GM21423 (cell line): ENCODE measurements at regions not wholly inside any gene's neighbourhood (a gene's known extent, or its start where the extent isn't known, plus 50 kb on each side); places are given as distances from the start of the nearest gene placed in this dataset.
"Not testable (repeated sequence)": the region's sequence is repeated elsewhere in the genome, so short reads cannot be mapped to it uniquely, and the experiment has no call there.

ENCODE experiments used
- ATAC-seq: cut with Tn5 transposase; IDR thresholded peaks from one replicate; pipeline ENCODE4 v1.9.1; 2021; ENCODE audit warnings: mild to moderate bottlenecking, moderate library complexity; ENCODE audit not compliant: unreplicated experiment

DNA sequence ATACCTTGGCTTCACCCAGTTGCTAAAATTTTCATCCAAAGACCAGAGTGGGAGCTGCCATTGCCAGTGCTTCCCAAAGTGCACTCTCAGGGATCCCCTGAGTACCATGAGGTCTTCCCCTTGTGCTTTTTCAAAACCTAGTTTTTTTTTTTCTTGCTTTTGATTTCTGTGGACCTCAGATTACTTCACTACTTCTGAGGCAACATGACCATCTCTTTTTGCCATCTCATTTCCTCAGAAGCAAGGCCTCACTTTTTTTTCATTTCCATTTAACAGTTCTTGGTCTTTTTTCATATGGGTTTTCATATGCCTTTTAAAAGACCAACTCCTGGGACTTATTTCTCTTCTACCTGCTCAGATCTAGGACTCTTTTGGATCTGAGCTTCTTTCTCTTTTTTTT lies 64.1 kb upstream of the MMS22L start:
- no peak for ATAC-seq

DNA sequence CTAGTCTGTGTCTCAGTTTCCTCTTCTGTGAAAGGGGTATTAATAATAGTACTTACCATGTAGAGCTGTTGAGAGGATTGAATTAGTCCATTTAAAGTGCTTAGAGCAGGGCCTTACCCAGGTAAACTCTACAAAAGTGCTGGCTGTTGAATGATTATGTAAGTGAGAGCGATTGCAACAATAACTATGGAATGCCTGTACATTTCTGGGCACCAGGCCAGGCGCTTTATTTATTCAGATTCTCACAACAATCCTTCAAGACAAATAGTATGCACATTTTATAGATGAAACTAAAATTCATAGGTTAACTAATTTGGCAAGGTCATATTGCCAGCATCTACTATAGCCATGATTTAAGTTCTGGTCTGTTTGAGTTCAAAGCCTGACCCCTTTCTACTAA lies 78.3 kb upstream of the MMS22L start:
- ATAC-seq = no peak

- no peak for ATAC-seq
Measured at GRCh38 chr6:97364327-97364726, 81.3 kb upstream of the MMS22L start.

DNA sequence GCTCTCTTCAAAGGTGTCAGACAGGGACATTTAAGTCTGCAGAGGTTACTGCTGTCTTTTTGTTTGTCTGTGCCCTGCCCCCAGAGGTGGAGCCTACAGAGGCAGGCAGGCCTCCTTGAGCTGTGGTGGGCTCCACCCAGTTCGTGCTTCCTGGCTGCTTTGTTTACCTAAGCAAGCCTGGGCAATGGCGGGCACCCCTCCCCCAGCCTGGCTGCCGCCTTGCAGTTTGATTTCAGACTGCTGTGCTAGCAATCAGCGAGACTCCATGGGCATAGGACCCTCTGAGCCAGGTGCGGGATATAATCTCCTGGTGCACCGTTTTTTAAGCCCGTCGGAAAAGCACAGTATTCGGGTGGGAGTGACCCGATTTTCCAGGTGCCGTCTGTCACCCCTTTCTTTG lies 99.1 kb upstream of the MMS22L start:
- not testable (repeated sequence) for ATAC-seq

DNA sequence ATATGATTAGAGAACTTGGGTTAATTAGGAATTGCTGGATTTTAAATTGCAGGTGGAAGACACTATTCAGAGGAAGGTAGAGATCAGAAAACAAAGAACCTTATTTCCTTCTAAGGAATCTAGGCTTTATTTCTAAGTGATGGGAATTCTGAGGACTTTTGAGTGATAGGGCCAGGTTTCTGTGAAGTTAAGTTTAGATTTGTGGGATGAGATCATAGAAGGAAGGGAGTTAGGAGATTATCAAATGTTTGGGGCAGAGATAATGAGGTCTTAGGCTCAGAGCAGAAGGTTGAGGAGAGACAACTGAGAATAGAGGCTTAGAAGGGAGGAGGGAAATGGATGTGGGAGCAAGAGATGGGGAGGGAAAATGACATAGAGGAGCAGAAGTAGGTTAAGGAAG lies 109.7 kb upstream of the MMS22L start:
- ATAC-seq = no peak

- peak; percentile 96 for ATAC-seq
Measured at GRCh38 chr6:97394160-97394748, 111.2 kb upstream of the MMS22L start.

DNA sequence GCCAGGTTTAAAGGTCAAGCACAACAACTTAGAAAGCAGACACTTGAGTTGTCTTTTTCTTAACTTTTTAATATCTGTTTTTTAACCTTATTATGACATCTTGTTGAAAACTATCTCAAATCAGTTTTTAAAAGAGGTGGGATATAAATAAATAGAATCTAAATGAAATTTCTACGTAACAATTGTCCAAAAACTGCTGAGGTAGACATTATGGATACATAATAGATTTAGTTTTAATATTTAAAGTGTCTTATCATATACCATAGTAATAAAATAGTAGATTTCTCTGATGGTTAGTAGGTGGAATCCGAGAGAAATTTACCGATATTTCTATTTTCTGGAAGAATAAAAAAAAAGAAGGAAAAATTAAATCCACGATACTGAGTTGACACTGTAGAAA lies 113.9 kb upstream of the MMS22L start:
- no peak for ATAC-seq

GRCh38 chr6:97399208-97399607 lies 116.2 kb upstream of the MMS22L start:
- ATAC-seq = no peak

- no peak for ATAC-seq
Measured at GRCh38 chr6:97401533-97401932, 118.5 kb upstream of the MMS22L start.

- ATAC-seq = no peak
Measured at GRCh38 chr6:97405818-97406409, 122.9 kb upstream of the MMS22L start.

DNA sequence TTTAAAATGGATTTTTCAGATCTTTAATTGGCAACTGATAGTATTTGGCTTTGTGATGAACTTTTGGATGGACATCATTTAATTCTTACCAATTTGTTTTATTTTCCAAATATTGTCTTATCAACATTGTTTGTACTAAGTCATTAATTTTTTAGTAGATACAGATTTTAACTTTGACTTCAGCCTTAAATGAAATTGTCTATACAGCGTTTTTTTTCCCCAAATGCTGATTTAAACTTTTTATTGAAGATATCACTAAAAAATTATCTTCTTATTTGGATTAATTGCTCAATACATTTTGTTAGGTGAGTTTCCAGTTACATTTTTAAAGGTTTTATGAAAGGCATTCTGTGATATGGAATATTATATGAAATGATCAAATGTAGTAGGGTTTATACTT lies 123.6 kb upstream of the MMS22L start:
- no peak for ATAC-seq

GRCh38 chr6:97411610-97412009 lies 128.6 kb upstream of the MMS22L start:
- no peak for ATAC-seq

DNA sequence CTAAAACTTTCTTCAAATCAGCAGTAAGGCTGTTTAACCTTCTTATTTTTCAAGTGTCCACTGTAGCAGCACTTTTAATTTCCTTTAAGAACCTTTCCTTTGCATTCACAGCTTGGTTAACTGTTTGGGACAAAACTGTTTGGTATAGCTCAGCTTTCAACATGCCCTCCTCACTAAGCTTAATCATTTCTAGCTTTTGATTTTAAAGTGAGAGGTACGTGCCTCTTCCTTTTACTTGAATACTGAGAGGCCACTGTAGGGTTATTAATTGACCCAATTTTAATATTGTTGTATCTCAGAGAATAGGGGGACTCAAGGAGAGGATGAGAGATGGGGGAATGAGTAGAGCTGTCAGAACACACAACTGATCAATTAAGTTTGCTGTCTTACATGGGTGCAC lies 129.5 kb upstream of the MMS22L start:
- no peak for ATAC-seq

- no peak for ATAC-seq
Measured at GRCh38 chr6:97422171-97422570, 139.2 kb upstream of the MMS22L start.

DNA sequence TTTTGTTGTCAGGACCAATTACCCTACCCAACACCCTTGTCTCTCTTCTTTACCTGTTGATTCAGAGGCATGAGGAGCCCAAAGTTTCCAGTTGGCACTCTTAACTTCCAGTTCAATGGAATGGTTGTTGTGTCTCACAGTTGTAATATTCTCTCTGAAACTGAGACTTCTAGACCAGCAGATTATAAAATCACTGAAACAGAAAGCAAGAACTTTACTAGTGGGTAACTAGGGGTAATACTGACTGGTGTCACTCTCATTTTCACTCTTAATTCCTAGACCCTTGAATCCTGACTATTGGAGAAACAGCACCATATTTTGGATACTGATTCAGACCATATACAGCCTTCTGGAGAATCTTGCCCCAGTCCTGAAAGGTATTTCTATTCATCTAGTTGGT lies 140.2 kb upstream of the MMS22L start:
- ATAC-seq = peak; percentile 66

DNA sequence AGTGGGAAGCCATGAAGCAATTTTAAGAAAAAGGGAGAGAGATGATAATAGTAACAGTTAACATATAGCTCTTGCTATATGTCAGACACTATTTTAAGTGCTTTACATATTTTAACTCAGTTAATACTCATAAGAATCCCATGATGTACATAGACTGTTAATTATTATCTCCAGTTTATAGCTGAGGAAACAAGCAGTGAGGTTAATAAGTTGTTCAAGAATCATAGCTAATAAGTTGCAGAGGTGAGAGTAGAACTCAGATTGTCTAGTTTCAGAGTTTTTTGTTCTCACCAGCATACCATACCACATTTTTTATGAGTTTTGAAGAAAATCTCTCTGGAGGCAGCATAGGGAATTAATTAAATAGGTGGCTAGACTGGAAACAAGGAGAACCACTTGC lies 144.6 kb upstream of the MMS22L start:
- peak; percentile 88 for ATAC-seq

- no peak for ATAC-seq
Measured at GRCh38 chr6:97437087-97437486, 154.1 kb upstream of the MMS22L start.

- peak; percentile 67 for ATAC-seq
Measured at GRCh38 chr6:97438011-97438671, 155.1 kb upstream of the MMS22L start.

GRCh38 chr6:97440590-97441176 lies 157.7 kb upstream of the MMS22L start:
- peak; percentile 52 for ATAC-seq

GRCh38 chr6:97443408-97444080 lies 160.5 kb upstream of the MMS22L start:
- ATAC-seq = no peak

- ATAC-seq = no peak
Measured at GRCh38 chr6:97445407-97445806, 162.4 kb upstream of the MMS22L start.
